ENCODE measurements at regions not wholly inside any gene's neighbourhood (a gene's known extent, or its start where the extent isn't known, plus 50 kb on each side); places are given as distances from the start of the nearest gene placed in this dataset.
A peak's percentile ranks its signal among the peaks of the same experiment; 100 is the strongest.

DNA sequence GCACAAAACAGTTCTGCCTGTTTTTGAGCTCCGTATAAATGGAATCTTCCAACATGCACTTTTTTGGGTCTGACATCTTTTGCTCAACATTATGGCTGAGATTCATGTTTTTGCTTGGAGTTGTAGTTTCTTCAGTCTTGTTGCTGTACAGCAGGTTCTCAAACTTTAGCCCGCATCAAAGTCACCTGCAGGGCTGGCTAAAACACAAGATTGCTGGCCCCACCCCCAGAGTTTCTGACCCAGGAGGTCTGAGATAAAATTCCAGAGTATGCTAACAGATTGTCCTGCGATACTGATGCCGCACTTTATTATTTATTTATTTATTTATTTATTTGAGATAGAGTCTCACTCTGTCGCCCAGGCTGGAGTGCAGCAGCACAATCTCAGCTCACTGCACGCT lies 79.8 kb upstream of the WASF3 start:
- no peak overlapping the region for H3K4me3 ChIP-seq
- H3K4me2 ChIP-seq: no peak overlapping the region
- no peaks in the 10 kb centered on the region for H4K20me1 ChIP-seq
- peaks cover 0 to 16% (median 11%) of the 10 kb centered on the region in 10 experiments; a peak in 19 of 20 replicates for H3K4me1 ChIP-seq
- H3K27ac ChIP-seq: no peak overlapping the region
- H3K9me3 ChIP-seq (replicated peaks in 1 of 11): no peaks in the 10 kb centered on the region
- no peak for TF ChIP-seq Cebpa-rat (IDR thresholded peaks at IDR 0.05)
- H3K27me3 ChIP-seq: no peaks in the 10 kb centered on the region
- H3K9ac ChIP-seq: no peak overlapping the region
- no peaks in the 10 kb centered on the region for H3K36me3 ChIP-seq

GRCh38 chr13:26480246-26480855 lies 77.1 kb upstream of the WASF3 start:
- H3K27ac ChIP-seq: no peak overlapping the region
- peaks cover 0 to 18% (median 11%) of the 10 kb centered on the region in 10 experiments; a peak in 19 of 20 replicates for H3K4me1 ChIP-seq
- no peaks in the 10 kb centered on the region for H3K9me3 ChIP-seq (replicated peaks in 1 of 11)
- H3K27me3 ChIP-seq: no peaks in the 10 kb centered on the region
- H3K36me3 ChIP-seq: no peaks in the 10 kb centered on the region
- no peaks in the 10 kb centered on the region for H4K20me1 ChIP-seq
- H3K4me3 ChIP-seq: no peak overlapping the region
- no peak for TF ChIP-seq Cebpa-rat (IDR thresholded peaks at IDR 0.05)
- H3K4me2 ChIP-seq: no peak overlapping the region
- H3K9ac ChIP-seq: no peak overlapping the region

DNA sequence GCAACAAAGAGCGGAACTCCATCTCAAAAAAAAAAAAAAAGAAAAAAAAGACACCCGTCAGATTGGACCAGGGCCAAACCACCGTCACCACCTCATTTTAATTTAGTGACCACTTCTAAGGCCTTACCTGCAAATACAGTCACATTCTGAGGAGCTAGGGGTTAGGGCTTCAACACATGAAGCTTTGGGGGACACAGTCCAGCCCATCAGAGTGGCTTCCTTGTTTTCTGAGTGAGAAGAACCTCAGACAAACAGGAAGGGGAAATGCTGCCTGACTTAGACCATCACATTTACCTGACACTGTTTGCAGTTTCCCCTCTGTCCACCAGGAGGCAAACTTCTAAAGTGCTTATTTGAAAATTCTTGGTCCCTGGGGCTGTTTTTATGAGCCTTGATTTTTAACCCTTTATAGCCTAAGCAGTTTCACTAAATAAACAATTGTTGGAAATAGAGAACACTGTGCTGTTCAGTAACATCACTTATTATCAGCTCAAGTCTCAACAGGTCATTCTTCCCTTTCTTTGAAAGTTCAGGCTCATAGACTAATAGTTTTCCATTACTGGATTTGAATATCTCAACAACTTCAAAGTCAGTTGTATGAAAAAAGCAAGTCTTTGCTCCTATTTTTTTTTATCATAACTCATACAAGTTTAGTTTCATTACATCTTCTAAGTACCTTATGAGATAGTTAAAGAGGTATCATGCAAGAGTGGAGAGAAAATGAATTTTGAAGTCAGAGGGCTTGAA lies 74.9 kb upstream of the WASF3 start:
- peaks cover 0 to 22% (median 10%) of the 10 kb centered on the region in 10 experiments; a peak in 13 of 20 replicates for H3K4me1 ChIP-seq
- peak overlapping the region in 9 of 11 experiments; percentile 9 to 66 (median 33); a peak in 9 of 22 replicates for H3K4me2 ChIP-seq
- no peaks in the 10 kb centered on the region for H3K27me3 ChIP-seq
- H3K36me3 ChIP-seq: no peaks in the 10 kb centered on the region
- H3K4me3 ChIP-seq: no peak overlapping the region
- H4K20me1 ChIP-seq: no peaks in the 10 kb centered on the region
- peak overlapping the region in 3 of 11 experiments; percentile 40 to 53 (median 49); a peak in 3 of 22 replicates for H3K9ac ChIP-seq
- H3K27ac ChIP-seq: peak overlapping the region in 9 of 11 experiments; percentile 25 to 73 (median 52); a peak in 12 of 22 replicates
- no peak for TF ChIP-seq Cebpa-rat (IDR thresholded peaks at IDR 0.05)
- H3K9me3 ChIP-seq (replicated peaks in 1 of 11): no peaks in the 10 kb centered on the region

GRCh38 chr13:26483546-26483945 lies 73.9 kb upstream of the WASF3 start:
- no peaks in the 10 kb centered on the region for H3K9me3 ChIP-seq (replicated peaks in 1 of 11)
- H3K4me1 ChIP-seq: peaks cover 0 to 27% (median 10%) of the 10 kb centered on the region in 10 experiments; a peak in 13 of 20 replicates
- H3K4me2 ChIP-seq: no peak overlapping the region
- no peaks in the 10 kb centered on the region for H3K36me3 ChIP-seq
- no peak overlapping the region for H3K9ac ChIP-seq
- no peaks in the 10 kb centered on the region for H4K20me1 ChIP-seq
- H3K27ac ChIP-seq: no peak overlapping the region
- TF ChIP-seq Cebpa-rat (IDR thresholded peaks at IDR 0.05): no peak
- H3K27me3 ChIP-seq: no peaks in the 10 kb centered on the region
- H3K4me3 ChIP-seq: no peak overlapping the region

GRCh38 chr13:26484196-26484595 lies 73.3 kb upstream of the WASF3 start:
- Histone ChIP-seq H3K9me3 (replicated peaks in 1 of 11) (no peaks in the 10 kb centered on the region), H3K9ac (no peak overlapping the region), H3K4me2 (no peak overlapping the region), H3K4me3 (no peak overlapping the region), H3K27me3 (no peaks in the 10 kb centered on the region), H3K36me3 (no peaks in the 10 kb centered on the region), H3K4me1 (peaks cover 0 to 32% (median 10%) of the 10 kb centered on the region in 10 experiments; a peak in 13 of 20 replicates), H4K20me1 (no peaks in the 10 kb centered on the region), H3K27ac (no peak overlapping the region)
- TF ChIP-seq Cebpa-rat (IDR thresholded peaks at IDR 0.05): no peak

- no peaks in the 10 kb centered on the region for H3K27me3 ChIP-seq
- peak overlapping the region in 2 of 11 experiments; percentile 28 to 68; a peak in 2 of 22 replicates for H3K4me2 ChIP-seq
- no peak overlapping the region for H3K27ac ChIP-seq
- no peaks in the 10 kb centered on the region for H4K20me1 ChIP-seq
- no peaks in the 10 kb centered on the region for H3K9me3 ChIP-seq (replicated peaks in 1 of 11)
- H3K4me3 ChIP-seq: no peak overlapping the region
- H3K36me3 ChIP-seq: no peaks in the 10 kb centered on the region
- TF ChIP-seq Cebpa-rat (IDR thresholded peaks at IDR 0.05): no peak
- H3K4me1 ChIP-seq: peaks cover 0 to 32% (median 10%) of the 10 kb centered on the region in 10 experiments; a peak in 13 of 20 replicates
- H3K9ac ChIP-seq: no peak overlapping the region
Observed at GRCh38 chr13:26485288-26485687, 72.2 kb upstream of the WASF3 start.

DNA sequence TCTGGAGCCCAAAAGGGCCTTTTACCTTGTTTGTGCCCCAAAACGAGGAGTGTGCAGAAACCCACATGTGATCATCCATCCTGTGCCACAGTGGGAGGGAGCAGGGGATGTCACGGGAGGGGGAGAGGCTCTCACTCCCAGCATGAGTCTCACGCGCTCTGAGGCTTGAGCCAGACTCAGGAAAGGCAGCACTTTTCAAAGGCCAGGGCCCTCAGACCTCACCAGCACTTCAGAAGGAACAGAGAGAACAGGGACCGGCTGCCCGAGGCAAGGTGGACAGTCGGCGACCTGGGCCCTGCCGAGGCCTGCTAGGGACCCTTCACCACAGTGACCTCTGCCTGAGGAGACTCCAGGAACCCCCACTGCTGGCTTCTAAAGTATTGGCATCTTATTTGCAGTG lies 71.7 kb upstream of the WASF3 start:
- Histone ChIP-seq H3K4me2 (peak overlapping the region in 8 of 11 experiments; percentile 9 to 68 (median 46); a peak in 13 of 22 replicates), H4K20me1 (no peaks in the 10 kb centered on the region), H3K9ac (peak overlapping the region in 2 of 11 experiments; percentile 14 to 20; a peak in 3 of 22 replicates), H3K27ac (no peak overlapping the region), H3K36me3 (no peaks in the 10 kb centered on the region), H3K27me3 (no peaks in the 10 kb centered on the region), H3K9me3 (replicated peaks in 1 of 11) (no peaks in the 10 kb centered on the region), H3K4me3 (no peak overlapping the region), H3K4me1 (peaks cover 0 to 32% (median 10%) of the 10 kb centered on the region in 10 experiments; a peak in 13 of 20 replicates)
- TF ChIP-seq Cebpa-rat (IDR thresholded peaks at IDR 0.05): no peak

DNA sequence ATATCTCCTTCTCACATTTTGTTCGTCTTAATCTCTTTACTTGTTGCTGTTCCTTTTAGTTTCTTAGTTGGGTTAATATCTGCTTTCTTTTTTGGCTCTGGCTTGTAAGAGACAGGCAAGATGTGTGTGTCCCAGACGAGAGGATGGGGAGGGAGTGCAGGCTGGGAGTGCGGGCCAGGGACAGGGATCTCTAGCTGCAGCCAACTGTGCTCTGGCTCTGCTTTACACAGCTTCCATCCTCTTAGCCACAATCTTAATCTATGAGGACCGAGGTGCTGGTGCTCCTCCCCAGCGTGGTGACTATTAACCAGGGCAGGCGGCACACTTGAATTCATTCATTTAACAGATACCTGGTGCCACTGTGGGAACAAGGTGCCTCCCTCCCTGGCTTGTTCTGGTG lies 70.9 kb upstream of the WASF3 start:
- H3K4me1 ChIP-seq: peaks cover 0 to 32% (median 10%) of the 10 kb centered on the region in 10 experiments; a peak in 13 of 20 replicates

DNA sequence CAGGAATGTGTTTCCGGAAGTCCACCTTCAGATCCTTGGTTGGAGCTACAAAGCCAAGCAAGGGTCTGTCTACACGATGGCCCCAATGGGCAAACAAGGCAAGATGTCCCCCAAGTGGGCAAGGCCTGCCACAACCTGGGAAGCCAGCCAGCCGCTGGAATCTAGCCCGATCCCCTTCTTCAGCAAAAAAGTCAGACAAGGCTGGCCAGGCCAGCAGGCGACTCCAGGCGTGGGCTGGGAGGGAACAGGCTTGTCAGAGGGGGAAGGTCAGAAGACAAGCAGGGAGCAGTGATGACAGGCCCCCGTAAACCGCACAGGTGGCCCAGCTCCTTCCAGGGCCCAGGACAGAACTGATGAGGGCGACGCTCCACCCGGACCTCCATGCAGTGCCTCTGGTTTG lies 69.7 kb upstream of the WASF3 start:
- no peaks in the 10 kb centered on the region for H3K27me3 ChIP-seq
- TF ChIP-seq Cebpa-rat (IDR thresholded peaks at IDR 0.05): no peak
- no peaks in the 10 kb centered on the region for H3K9me3 ChIP-seq (replicated peaks in 1 of 11)
- no peaks in the 10 kb centered on the region for H4K20me1 ChIP-seq
- no peak overlapping the region for H3K4me2 ChIP-seq
- H3K9ac ChIP-seq: no peak overlapping the region
- no peak overlapping the region for H3K27ac ChIP-seq
- H3K4me1 ChIP-seq: peaks cover 0 to 25% (median 10%) of the 10 kb centered on the region in 10 experiments; a peak in 13 of 20 replicates
- no peaks in the 10 kb centered on the region for H3K36me3 ChIP-seq
- H3K4me3 ChIP-seq: no peak overlapping the region

More for the DNA sequence above, 70.9 kb upstream of the WASF3 start:
- Histone ChIP-seq H3K9ac (no peak overlapping the region), H3K27me3 (no peaks in the 10 kb centered on the region), H3K4me3 (no peak overlapping the region), H3K27ac (no peak overlapping the region), H4K20me1 (no peaks in the 10 kb centered on the region), H3K36me3 (no peaks in the 10 kb centered on the region), H3K4me2 (peak overlapping the region in 5 of 11 experiments; percentile 9 to 68 (median 48); a peak in 9 of 22 replicates), H3K9me3 (replicated peaks in 1 of 11) (no peaks in the 10 kb centered on the region)
- no peak for TF ChIP-seq Cebpa-rat (IDR thresholded peaks at IDR 0.05)

Measured in BLaER1 treated with 17β-estradiol and CSF1 and Interleukin-3, amounts not matched to agents 10 nM and 100 nM (cell line).